ENCODE measurements at regions not wholly inside any gene's neighbourhood (a gene's known extent, or its start where the extent isn't known, plus 50 kb on each side); places are given as distances from the start of the nearest gene placed in this dataset.

DNA sequence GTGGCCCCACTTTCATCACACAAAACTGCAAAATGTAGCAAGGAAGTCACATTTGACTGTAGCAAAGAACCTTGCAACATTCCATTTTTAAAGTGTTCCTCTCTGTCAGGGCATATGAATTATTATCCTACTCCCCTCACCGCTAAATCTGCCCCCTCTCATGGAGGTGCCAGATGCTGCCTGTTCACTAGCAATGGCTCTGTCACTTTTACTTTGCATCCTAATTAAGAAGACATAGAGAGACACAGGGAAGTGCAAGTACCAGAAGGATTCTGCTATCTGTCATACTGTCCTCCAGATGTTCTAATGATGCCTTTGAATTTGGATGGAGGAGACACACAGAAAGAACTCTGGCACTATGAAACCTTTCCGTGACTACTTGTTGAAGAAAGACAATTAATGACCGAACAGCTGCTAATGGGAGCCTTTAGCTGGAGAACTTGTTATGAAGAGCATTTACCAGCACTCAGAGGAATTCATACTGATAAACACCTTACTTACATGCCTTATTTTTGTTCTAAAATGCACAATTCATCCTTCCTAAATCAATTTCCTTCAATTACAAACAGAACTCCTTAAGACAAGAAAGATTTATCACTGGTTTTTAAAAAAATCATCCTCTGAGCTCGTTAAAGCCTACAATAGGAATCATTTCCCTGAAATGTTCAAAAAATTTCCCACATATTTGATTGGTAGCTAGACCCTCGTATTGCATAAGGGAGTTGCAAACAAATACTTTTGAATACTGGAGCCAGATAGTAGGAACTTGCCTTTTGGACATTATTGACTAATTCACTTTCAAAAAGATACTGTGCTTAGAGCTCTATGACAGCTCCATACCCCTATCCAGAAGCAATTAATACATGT lies 292.6 kb downstream of the UBE3D start:
- Histone ChIP-seq H3K27me3 (ENCODE audit: insufficient read depth, low read length) (no peaks in the 10 kb centered on the region), H3K9ac (ENCODE audit: low read depth, low read length) (no peak overlapping the region), H3K4me3 (ENCODE audit: low read length) (no peak overlapping the region), H3K4me1 (ENCODE audit: insufficient read depth, low read length) (peaks cover 27% of the 10 kb centered on the region), H3K36me3 (ENCODE audit: insufficient read depth, low read length) (no peaks in the 10 kb centered on the region), H3K27ac (ENCODE audit: low read depth, low read length) (no peak overlapping the region), H3K9me3 (ENCODE audit: insufficient read depth, low read depth, low read length) (no peaks in the 10 kb centered on the region)
- WGBS: 90% methylated on average over 5 of the region's 5 CpGs

GRCh38 chr6:82775361-82775760 lies 290.3 kb downstream of the UBE3D start:
- 90% methylated on average over 1 of the region's 1 CpG for WGBS
- Histone ChIP-seq H3K27me3 (ENCODE audit: insufficient read depth, low read length) (no peaks in the 10 kb centered on the region), H3K4me1 (ENCODE audit: insufficient read depth, low read length) (peaks cover 19% of the 10 kb centered on the region), H3K9me3 (ENCODE audit: insufficient read depth, low read depth, low read length) (no peaks in the 10 kb centered on the region), H3K4me3 (ENCODE audit: low read length) (no peak overlapping the region), H3K27ac (ENCODE audit: low read depth, low read length) (no peak overlapping the region), H3K36me3 (ENCODE audit: insufficient read depth, low read length) (no peaks in the 10 kb centered on the region), H3K9ac (ENCODE audit: low read depth, low read length) (no peak overlapping the region)

- Histone ChIP-seq H3K4me1 (ENCODE audit: insufficient read depth, low read length) (peaks cover 19% of the 10 kb centered on the region), H3K9ac (ENCODE audit: low read depth, low read length) (no peak overlapping the region), H3K36me3 (ENCODE audit: insufficient read depth, low read length) (no peaks in the 10 kb centered on the region), H3K27me3 (ENCODE audit: insufficient read depth, low read length) (no peaks in the 10 kb centered on the region), H3K9me3 (ENCODE audit: insufficient read depth, low read depth, low read length) (no peaks in the 10 kb centered on the region), H3K4me3 (ENCODE audit: low read length) (no peak overlapping the region), H3K27ac (ENCODE audit: low read depth, low read length) (no peak overlapping the region)
- 86% methylated on average over 1 of the region's 1 CpG for WGBS
These were observed 289.7 kb downstream of the UBE3D start for GRCh38 chr6:82775981-82776380.

DNA sequence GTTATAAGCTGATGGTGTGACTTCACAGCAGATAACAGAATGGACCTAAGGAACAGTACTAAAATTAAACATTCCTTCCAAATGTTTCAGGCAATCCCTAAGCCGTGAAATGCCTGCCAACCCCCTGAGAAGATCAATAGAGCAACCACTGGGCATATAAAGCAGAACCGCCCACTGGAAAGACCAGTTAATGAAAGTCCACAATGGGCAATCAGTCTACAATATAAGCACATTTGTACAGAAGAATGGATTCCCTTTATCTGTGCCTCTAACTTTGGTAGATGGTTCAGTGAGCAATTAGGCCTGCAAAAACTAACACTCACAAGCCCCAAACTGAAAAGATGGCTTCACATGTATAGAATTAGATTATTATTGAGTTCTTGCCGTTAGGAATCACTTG lies 286.6 kb downstream of the UBE3D start:
- 82% methylated on average over 2 of the region's 3 CpGs for WGBS
- H3K9me3 ChIP-seq (ENCODE audit: insufficient read depth, low read depth, low read length): no peaks in the 10 kb centered on the region

DNA sequence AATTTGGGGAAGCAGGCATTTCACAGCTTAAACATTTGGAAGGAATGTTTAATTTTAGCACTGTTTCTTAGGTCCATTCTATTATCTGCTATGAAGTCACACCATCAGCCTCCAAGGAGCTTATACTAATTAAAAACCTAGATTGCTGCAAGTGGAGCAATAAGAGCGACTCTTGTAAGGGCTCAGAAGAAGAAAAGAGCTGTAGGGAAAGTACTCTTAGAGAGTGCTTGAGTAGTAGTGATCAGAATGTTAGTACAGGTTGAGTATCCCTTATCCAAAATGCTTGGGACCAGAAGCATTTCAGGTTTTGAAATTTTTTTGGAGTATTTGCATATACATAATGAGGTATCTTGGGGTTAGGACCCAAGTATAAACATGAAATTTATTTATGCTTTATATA lies 285.3 kb downstream of the UBE3D start:
- Histone ChIP-seq H3K27ac (ENCODE audit: low read depth, low read length) (no peak overlapping the region), H3K4me1 (ENCODE audit: insufficient read depth, low read length) (peaks cover 20% of the 10 kb centered on the region), H3K4me3 (ENCODE audit: low read length) (no peak overlapping the region), H3K27me3 (ENCODE audit: insufficient read depth, low read length) (no peaks in the 10 kb centered on the region), H3K9ac (ENCODE audit: low read depth, low read length) (no peak overlapping the region), H3K9me3 (ENCODE audit: insufficient read depth, low read depth, low read length) (no peaks in the 10 kb centered on the region), H3K36me3 (ENCODE audit: insufficient read depth, low read length) (no peaks in the 10 kb centered on the region)
- 97% methylated on average over 1 of the region's 1 CpG for WGBS

More for the DNA sequence above, 286.6 kb downstream of the UBE3D start:
- no peaks in the 10 kb centered on the region for H3K27me3 ChIP-seq (ENCODE audit: insufficient read depth, low read length)
- no peaks in the 10 kb centered on the region for H3K36me3 ChIP-seq (ENCODE audit: insufficient read depth, low read length)
- no peak overlapping the region for H3K27ac ChIP-seq (ENCODE audit: low read depth, low read length)
- peaks cover 23% of the 10 kb centered on the region for H3K4me1 ChIP-seq (ENCODE audit: insufficient read depth, low read length)
- H3K9ac ChIP-seq (ENCODE audit: low read depth, low read length): no peak overlapping the region
- H3K4me3 ChIP-seq (ENCODE audit: low read length): no peak overlapping the region

DNA sequence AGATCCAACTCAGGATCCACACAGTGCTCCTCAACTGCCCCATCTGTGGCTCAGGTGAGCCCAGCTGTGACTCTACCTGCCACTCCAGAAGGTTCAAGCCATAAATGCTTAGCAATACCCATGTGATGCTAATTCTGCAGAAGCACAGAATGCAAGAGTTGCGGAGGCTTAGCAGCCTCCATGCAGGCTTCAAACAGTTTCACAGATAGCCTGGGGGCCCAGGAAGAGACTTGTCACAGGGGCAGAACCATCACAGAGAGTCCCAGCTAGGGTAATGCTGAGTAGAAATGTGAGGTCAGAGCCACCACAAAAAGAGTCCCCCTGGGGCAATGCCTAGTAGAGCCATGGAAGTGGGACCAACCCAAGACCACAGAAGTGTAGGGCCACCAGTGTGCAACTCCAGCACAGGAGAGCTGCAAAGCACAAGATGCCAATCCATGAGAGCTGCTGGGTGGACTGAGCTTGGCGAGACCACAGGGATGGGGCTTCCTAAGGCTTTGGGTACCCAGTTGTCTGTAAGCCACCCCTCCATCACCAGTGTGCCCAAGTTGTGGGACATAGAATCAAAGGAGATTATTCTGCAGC lies 283.9 kb downstream of the UBE3D start:
- Histone ChIP-seq H3K9ac (ENCODE audit: low read depth, low read length) (no peak overlapping the region), H3K9me3 (ENCODE audit: insufficient read depth, low read depth, low read length) (no peaks in the 10 kb centered on the region), H3K4me1 (ENCODE audit: insufficient read depth, low read length) (peaks cover 9% of the 10 kb centered on the region; the same call in 1 of the 2 replicates), H3K4me3 (ENCODE audit: low read length) (no peak overlapping the region), H3K36me3 (ENCODE audit: insufficient read depth, low read length) (no peaks in the 10 kb centered on the region), H3K27ac (ENCODE audit: low read depth, low read length) (no peak overlapping the region), H3K27me3 (ENCODE audit: insufficient read depth, low read length) (no peaks in the 10 kb centered on the region)
- 94% methylated on average over 2 of the region's 2 CpGs for WGBS

DNA sequence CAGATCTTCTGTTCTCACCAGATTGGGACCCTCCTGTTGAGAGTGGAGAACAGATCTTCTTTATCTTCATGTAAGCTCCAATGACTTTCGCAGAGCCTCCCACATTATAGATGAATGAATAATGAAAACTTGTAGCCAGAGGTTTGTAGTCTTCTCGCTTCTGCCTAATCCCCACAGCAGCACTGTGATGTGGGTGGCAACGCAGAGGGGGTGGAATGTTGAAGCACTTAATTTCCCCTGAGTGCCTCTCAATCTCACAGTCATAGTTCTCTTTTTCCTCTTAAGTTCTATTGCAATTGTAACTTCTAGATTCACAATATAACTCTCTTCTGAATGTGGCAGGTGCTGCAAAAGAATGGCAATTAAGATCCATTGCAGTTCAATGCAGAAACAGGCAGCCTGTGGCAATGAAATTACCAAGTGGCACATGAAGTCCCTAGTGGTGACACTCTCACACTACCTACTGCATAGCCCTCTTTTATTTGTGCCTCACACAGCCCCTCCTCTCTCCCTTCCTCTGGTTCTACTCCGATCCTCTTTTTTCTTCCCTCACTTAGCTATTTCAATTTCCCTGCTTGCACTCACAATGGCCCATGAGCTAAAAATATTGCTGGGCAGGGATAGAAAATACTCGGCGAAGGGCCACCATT lies 281.9 kb downstream of the UBE3D start:
- Histone ChIP-seq H3K27me3 (ENCODE audit: insufficient read depth, low read length) (no peaks in the 10 kb centered on the region), H3K9me3 (ENCODE audit: insufficient read depth, low read depth, low read length) (no peaks in the 10 kb centered on the region), H3K4me1 (ENCODE audit: insufficient read depth, low read length) (peaks cover 9% of the 10 kb centered on the region; the same call in 1 of the 2 replicates), H3K36me3 (ENCODE audit: insufficient read depth, low read length) (no peaks in the 10 kb centered on the region), H3K4me3 (ENCODE audit: low read length) (no peak overlapping the region), H3K27ac (ENCODE audit: low read depth, low read length) (no peak overlapping the region), H3K9ac (ENCODE audit: low read depth, low read length) (no peak overlapping the region)
- 74% methylated on average over 5 of the region's 6 CpGs for WGBS

- 94% methylated on average over 2 of the region's 2 CpGs for WGBS
- no peak overlapping the region for H3K27ac ChIP-seq (ENCODE audit: low read depth, low read length)
- no peak overlapping the region for H3K4me3 ChIP-seq (ENCODE audit: low read length)
These were observed 280.4 kb downstream of the UBE3D start for GRCh38 chr6:82785206-82785605.

GRCh38 chr6:82786248-82786647 lies 279.4 kb downstream of the UBE3D start:
- 96% methylated on average over 3 of the region's 3 CpGs for WGBS
- H3K27me3 ChIP-seq (ENCODE audit: insufficient read depth, low read length): no peaks in the 10 kb centered on the region

More at GRCh38 chr6:82785206-82785605, 280.4 kb downstream of the UBE3D start:
- no peaks in the 10 kb centered on the region for H3K36me3 ChIP-seq (ENCODE audit: insufficient read depth, low read length)
- H3K27me3 ChIP-seq (ENCODE audit: insufficient read depth, low read length): no peaks in the 10 kb centered on the region
- H3K9me3 ChIP-seq (ENCODE audit: insufficient read depth, low read depth, low read length): no peaks in the 10 kb centered on the region
- H3K9ac ChIP-seq (ENCODE audit: low read depth, low read length): no peak overlapping the region
- H3K4me1 ChIP-seq (ENCODE audit: insufficient read depth, low read length): peaks cover 9% of the 10 kb centered on the region; the same call in 1 of the 2 replicates

DNA sequence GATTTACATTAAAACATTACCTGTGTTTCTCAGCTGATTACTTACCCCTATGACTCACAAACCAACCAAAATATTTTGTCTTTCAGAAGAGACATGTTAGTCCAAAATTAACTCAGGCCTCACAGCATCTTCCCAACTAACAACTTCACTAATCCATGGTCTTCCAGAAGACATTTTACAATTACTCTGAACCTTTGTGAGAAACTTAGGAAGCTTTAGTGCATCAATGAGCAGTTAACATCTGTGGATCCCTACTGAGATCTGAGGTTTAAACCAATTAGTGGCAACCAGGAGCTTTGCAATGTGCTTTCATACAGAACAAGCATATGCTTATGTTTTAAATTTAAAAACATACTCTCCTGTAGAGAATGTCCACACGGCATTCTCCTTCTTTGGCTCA lies 269.7 kb downstream of the UBE3D start:
- Histone ChIP-seq H3K4me3 (ENCODE audit: low read length) (no peak overlapping the region), H3K4me1 (ENCODE audit: insufficient read depth, low read length) (peaks cover 12% of the 10 kb centered on the region), H3K9me3 (ENCODE audit: insufficient read depth, low read depth, low read length) (peaks cover 13% of the 10 kb centered on the region; the same call in 1 of the 2 replicates), H3K36me3 (ENCODE audit: insufficient read depth, low read length) (no peaks in the 10 kb centered on the region), H3K27me3 (ENCODE audit: insufficient read depth, low read length) (no peaks in the 10 kb centered on the region), H3K27ac (ENCODE audit: low read depth, low read length) (no peak overlapping the region; the same call in 1 of the 2 replicates), H3K9ac (ENCODE audit: low read depth, low read length) (peak overlapping the region; percentile 12; the same call in 1 of the 2 replicates)
- no CpG with 5 or more reads among the region's 1 CpG for WGBS

More at GRCh38 chr6:82786248-82786647, 279.4 kb downstream of the UBE3D start:
- H3K9ac ChIP-seq (ENCODE audit: low read depth, low read length): no peak overlapping the region
- no peak overlapping the region for H3K27ac ChIP-seq (ENCODE audit: low read depth, low read length)
- peaks cover 9% of the 10 kb centered on the region; the same call in 1 of the 2 replicates for H3K4me1 ChIP-seq (ENCODE audit: insufficient read depth, low read length)
- H3K4me3 ChIP-seq (ENCODE audit: low read length): no peak overlapping the region
- H3K36me3 ChIP-seq (ENCODE audit: insufficient read depth, low read length): no peaks in the 10 kb centered on the region
- H3K9me3 ChIP-seq (ENCODE audit: insufficient read depth, low read depth, low read length): no peaks in the 10 kb centered on the region

- Histone ChIP-seq H3K27ac (ENCODE audit: low read depth, low read length) (no peak overlapping the region), H3K9ac (ENCODE audit: low read depth, low read length) (no peak overlapping the region), H3K36me3 (ENCODE audit: insufficient read depth, low read length) (no peaks in the 10 kb centered on the region), H3K27me3 (ENCODE audit: insufficient read depth, low read length) (no peaks in the 10 kb centered on the region), H3K4me1 (ENCODE audit: insufficient read depth, low read length) (peaks cover 3% of the 10 kb centered on the region; the same call in 1 of the 2 replicates), H3K4me3 (ENCODE audit: low read length) (no peak overlapping the region), H3K9me3 (ENCODE audit: insufficient read depth, low read depth, low read length) (peaks cover 4% of the 10 kb centered on the region; the same call in 1 of the 2 replicates)
- WGBS: over 99% methylated on average over 2 of the region's 2 CpGs
These were observed 264.6 kb downstream of the UBE3D start for GRCh38 chr6:82801083-82801482.
